Panc1 (cell line): ENCODE measurements at regions not wholly inside any gene's neighbourhood (a gene's known extent, or its start where the extent isn't known, plus 50 kb on each side); places are given as distances from the start of the nearest gene placed in this dataset.

Source experiments
- CTCF ChIP-seq: fragments of 450-650 bp; IDR thresholded peaks from 2 replicates; pipeline ENCODE4 v1.5.1; 2017; ENCODE audit warnings: mild to moderate bottlenecking
- POLR2AphosphoS5 ChIP-seq: IDR thresholded peaks from 2 replicates; pipeline ENCODE4 v1.6.1; 2012; ENCODE audit warnings: mild to moderate bottlenecking, low read depth, low read length, moderate library complexity
- TCF7L2 ChIP-seq: IDR thresholded peaks from 2 replicates; pipeline ENCODE4 v1.6.1; 2011; ENCODE audit warnings: mild to moderate bottlenecking, low read depth, low read length, inconsistent platforms

DNA sequence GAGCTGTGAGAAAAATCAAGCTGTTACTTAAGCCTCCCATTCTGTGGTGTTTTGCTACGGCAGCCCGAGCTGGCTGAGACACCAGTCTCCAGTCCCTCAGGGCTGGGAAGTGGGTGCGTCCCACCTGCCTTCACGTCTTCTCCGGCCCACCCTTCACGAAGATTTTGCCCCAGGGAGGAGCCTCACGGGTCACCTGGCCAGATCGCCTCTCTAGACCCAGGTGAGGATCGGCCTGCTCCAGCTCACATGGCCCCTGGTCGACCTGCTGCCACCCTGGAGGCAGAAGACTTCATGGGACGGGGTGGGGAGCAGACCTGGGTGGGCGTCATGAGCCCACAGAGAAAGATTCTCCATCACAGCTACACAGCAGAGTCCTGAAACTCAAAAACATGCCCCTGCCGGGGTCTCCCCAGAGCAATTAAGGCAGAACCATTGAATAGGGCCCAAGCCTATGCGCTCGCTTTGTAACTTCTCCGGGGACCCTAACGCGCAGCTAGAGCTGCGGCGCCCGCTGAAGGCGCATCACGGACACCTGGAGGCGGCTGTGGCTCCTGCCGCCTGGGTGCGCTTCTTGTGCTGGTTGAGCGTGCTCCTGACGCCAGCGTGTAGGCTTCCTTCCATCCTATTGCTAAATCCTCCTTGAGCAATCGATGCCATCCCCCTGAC is 92.6 kb upstream of the ALDH1A3 start:
- TF ChIP-seq CTCF (no peak), POLR2AphosphoS5 (no peak), TCF7L2 (no peak)
